ENCODE measurements at regions not wholly inside any gene's neighbourhood (a gene's known extent, or its start where the extent isn't known, plus 50 kb on each side); places are given as distances from the start of the nearest gene placed in this dataset.
"Not testable (repeated sequence)": the region's sequence is repeated elsewhere in the genome, so short reads cannot be mapped to it uniquely, and the experiment has no call there.

- DNase-seq (ENCODE audit: low read depth) = no peak
Measured at GRCh38 chr18:34528177-34528576, 181.9 kb upstream of the DTNA start.

DNA sequence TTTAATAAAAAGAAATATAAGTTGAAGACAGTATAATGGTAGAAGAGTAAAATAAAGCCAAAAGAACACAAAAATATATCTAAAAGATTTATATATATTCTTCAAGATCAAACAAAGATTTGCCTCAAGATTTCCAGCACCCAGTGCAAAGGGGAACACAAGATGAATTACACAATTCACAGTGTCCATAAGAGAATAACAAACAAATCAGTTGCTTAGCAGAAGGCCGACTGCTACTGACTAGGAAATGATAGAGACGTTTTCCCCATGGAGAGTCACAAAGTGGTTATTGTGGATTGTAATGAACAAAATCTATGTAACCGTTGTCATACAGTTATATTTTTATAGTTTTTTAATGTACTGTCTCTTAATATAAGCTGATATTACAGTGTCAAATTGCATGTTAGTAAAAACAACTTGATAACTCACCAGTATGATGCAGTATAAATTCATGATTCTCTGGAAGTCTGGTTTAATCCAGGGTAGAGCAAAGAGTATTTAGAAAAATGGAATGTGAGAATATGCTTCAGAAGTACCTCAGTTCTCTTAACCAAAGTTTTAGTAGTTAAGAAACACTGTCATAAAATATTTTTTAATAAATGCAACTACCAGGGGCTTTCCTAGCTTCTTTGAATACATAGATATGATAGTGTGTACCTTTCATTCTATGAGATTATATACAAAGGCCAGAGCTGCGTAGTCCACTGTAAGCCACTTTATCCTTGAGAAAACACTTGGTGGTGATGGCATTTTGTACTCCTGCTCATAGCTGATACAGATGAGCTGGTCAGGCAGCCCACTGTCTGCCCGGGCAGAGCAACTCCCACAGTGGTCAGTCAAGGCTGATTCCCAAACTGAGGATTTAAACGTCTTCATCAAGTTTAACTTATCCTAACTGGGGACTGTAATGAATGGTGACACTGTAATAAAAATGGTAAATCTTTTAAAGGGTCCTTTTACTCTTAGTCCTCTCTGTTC, 180.5 kb upstream of the DTNA start:
- no peak for DNase-seq (ENCODE audit: low read depth)

DNA sequence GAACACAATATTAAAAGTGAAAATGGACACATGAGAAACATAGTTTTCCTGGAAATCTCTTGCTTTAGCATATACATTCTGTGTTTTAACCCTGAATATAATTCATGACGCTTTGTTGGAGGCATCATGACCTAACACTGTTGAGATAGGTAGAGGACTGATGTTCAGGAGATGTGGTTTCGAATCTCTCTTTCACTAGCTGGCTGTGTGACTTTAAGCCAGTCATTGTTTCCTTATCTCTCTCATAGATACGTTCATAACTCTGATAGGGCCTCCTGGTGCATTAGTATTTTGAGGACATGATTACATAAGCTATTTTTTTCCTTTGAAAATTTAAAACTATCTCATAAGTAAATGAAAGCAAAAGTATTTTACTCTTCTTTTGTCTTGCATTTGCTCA, 179.0 kb upstream of the DTNA start:
- DNase-seq (ENCODE audit: low read depth) = no peak

- DNase-seq (ENCODE audit: low read depth) = not testable (repeated sequence)
Measured at GRCh38 chr18:34534642-34535041, 175.5 kb upstream of the DTNA start.

- DNase-seq (ENCODE audit: low read depth) = no peak
Measured at GRCh38 chr18:34540897-34541296, 169.2 kb upstream of the DTNA start.

DNA sequence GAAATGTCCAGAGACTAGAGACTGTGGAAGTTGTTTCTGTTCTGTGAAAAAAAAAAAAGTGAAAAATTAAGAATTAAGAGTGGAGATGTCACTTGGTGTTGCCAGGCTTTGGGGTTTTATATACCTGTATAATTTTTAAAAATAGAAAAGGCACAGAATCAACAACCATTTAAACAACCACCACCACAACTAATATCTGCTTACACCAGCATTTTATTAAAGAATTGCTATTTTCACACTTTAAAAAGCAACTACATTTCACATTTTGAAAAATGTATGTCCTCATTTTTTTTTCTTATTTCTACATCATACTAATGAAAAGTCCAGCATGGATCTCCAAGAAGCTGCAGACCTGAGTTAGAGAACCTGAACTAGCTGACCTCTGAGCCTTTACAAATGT, 167.5 kb upstream of the DTNA start:
- DNase-seq (ENCODE audit: low read depth) = no peak

- no peak for DNase-seq (ENCODE audit: low read depth)
Measured at GRCh38 chr18:34543356-34543755, 166.7 kb upstream of the DTNA start.

DNA sequence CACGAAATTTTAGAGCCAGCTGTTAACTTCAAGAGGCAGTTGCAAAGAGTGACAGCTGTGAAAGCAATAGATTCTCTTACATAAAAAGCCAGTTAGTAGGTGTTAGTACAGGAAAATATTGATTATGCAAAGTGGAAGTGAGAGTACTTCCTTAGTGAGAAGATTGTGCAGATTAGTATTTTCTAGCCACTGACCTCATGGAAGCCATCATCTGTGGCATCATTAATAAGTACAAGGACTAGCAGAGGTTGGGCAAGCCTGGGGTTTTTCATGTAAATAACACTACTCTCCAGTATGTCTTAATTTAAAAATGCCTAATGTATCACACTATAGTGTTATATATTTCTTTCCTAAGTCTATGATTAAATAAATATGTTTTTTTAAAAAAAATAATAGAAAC, 166.2 kb upstream of the DTNA start:
- no peak for DNase-seq (ENCODE audit: low read depth)

- DNase-seq (ENCODE audit: low read depth) = no peak
Measured at GRCh38 chr18:34544930-34545329, 165.2 kb upstream of the DTNA start.

- DNase-seq (ENCODE audit: low read depth) = no peak
Measured at GRCh38 chr18:34548120-34548972, 161.8 kb upstream of the DTNA start.

DNA sequence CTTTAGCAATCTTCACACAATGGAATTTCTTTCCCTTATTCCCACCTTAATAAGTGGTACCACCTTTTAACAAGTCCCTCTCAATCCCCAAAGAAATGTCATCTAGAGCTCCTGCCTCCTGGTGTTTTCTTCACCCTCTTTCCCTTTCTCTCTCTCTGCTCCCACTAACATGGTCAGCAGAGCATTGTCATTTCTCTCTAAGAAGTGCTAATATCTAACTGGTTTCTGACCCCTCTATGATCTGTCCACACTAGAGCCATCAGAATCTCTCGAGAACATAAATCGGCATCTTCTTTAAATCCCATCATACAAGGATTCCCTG, 161.2 kb upstream of the DTNA start:
- DNase-seq (ENCODE audit: low read depth) = no peak

GRCh38 chr18:34549367-34549766, 160.7 kb upstream of the DTNA start:
- DNase-seq (ENCODE audit: low read depth) = no peak

GRCh38 chr18:34550156-34550555, 159.9 kb upstream of the DTNA start:
- no peak for DNase-seq (ENCODE audit: low read depth)

- DNase-seq (ENCODE audit: low read depth) = no peak
Measured at GRCh38 chr18:34550902-34551301, 159.2 kb upstream of the DTNA start.

GRCh38 chr18:34551824-34552223, 158.3 kb upstream of the DTNA start:
- no peak for DNase-seq (ENCODE audit: low read depth)

- no peak for DNase-seq (ENCODE audit: low read depth)
Measured at GRCh38 chr18:34562252-34562870, 147.7 kb upstream of the DTNA start.

GRCh38 chr18:34567857-34568256, 142.2 kb upstream of the DTNA start:
- DNase-seq (ENCODE audit: low read depth) = no peak

- DNase-seq (ENCODE audit: low read depth) = no peak
Measured at GRCh38 chr18:34576622-34577021, 133.5 kb upstream of the DTNA start.

GRCh38 chr18:34583895-34584294, 126.2 kb upstream of the DTNA start:
- no peak for DNase-seq (ENCODE audit: low read depth)

- DNase-seq (ENCODE audit: low read depth) = no peak
Measured at GRCh38 chr18:34590503-34590902, 119.6 kb upstream of the DTNA start.

GRCh38 chr18:34591920-34592444, 118.1 kb upstream of the DTNA start:
- no peak for DNase-seq (ENCODE audit: low read depth)

- no peak for DNase-seq (ENCODE audit: low read depth)
Measured at GRCh38 chr18:34592481-34592880, 117.6 kb upstream of the DTNA start.

Data from HT1080 (cell line).